ENCODE measurements at regions not wholly inside any gene's neighbourhood (a gene's known extent, or its start where the extent isn't known, plus 50 kb on each side); places are given as distances from the start of the nearest gene placed in this dataset.

DNA sequence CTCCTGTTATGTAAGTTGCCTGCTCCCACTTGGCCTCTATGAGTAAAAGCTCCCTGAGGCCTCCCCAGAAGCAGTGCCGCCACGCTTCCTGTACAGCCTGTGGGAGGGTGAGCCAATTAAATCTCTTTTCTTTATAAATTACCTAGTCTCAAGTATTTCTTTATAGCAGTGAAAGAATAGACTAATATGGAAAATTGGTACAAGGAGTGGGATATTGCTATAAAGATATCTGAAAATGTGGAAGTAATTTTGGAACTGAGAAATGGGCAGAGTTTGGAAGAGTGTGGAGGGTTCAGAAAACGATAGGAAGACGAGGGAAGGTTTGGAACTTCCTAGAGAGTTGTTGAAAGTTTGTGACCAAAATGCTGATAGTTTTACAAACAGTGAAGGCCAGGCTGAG lies 572.3 kb downstream of the MATN1 start:
- TF ChIP-seq, protein P1, sequence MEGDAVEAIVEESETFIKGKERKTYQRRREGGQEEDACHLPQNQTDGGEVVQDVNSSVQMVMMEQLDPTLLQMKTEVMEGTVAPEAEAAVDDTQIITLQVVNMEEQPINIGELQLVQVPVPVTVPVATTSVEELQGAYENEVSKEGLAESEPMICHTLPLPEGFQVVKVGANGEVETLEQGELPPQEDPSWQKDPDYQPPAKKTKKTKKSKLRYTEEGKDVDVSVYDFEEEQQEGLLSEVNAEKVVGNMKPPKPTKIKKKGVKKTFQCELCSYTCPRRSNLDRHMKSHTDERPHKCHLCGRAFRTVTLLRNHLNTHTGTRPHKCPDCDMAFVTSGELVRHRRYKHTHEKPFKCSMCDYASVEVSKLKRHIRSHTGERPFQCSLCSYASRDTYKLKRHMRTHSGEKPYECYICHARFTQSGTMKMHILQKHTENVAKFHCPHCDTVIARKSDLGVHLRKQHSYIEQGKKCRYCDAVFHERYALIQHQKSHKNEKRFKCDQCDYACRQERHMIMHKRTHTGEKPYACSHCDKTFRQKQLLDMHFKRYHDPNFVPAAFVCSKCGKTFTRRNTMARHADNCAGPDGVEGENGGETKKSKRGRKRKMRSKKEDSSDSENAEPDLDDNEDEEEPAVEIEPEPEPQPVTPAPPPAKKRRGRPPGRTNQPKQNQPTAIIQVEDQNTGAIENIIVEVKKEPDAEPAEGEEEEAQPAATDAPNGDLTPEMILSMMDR (IDR thresholded peaks at IDR 0.05; ENCODE audit: low read depth, low read length, missing control alignments): no peak
- no peak overlapping the region for H3K4me3 ChIP-seq (ENCODE audit: low read depth, low read length)
- in situ Hi-C loops (cut with HindIII; ENCODE audit: low sequenced_read_pairs): no loop called here
- no peak for DNase-seq (ENCODE audit: low read depth)

- TF ChIP-seq, protein P1 (IDR thresholded peaks at IDR 0.05; ENCODE audit: low read depth, low read length, missing control alignments): no peak
- no peak overlapping the region for H3K4me3 ChIP-seq (ENCODE audit: low read depth, low read length)
- no peak for DNase-seq (ENCODE audit: low read depth)
- in situ Hi-C loops (cut with HindIII; ENCODE audit: low sequenced_read_pairs): no loop called here
Measured at GRCh38 chr1:30149226-30149625, 574.2 kb downstream of the MATN1 start.

DNA sequence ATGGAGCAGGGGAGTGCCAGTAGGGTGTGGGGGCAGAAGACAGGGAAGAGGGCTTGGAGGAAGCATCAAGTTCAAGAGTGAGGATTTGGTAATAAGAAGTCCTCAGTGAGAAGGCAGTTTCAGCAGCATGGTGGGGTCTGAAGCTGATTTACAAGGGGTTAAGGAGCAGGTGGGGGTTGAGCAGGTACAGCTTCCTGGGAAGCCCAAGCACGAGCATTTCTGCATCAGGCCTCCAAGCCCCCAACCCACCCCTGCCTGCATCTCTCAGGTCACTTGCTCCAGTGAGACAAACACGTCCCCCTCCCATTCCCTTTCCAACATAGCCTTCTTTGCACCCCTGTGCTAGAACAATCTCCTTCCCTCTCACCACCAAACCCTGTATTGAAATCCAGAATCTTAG lies 574.7 kb downstream of the MATN1 start:
- in situ Hi-C loops (cut with HindIII; ENCODE audit: low sequenced_read_pairs): no loop called here
- no peak overlapping the region for H3K4me3 ChIP-seq (ENCODE audit: low read depth, low read length)
- DNase-seq (ENCODE audit: low read depth): no peak
- TF ChIP-seq, protein P1 (IDR thresholded peaks at IDR 0.05; ENCODE audit: low read depth, low read length, missing control alignments): no peak

GRCh38 chr1:30147188-30147587 lies 576.2 kb downstream of the MATN1 start:
- TF ChIP-seq, protein P1 (IDR thresholded peaks at IDR 0.05; ENCODE audit: low read depth, low read length, missing control alignments): no peak
- no peak for DNase-seq (ENCODE audit: low read depth)
- in situ Hi-C loops (cut with HindIII; ENCODE audit: low sequenced_read_pairs): no loop called here
- no peak overlapping the region for H3K4me3 ChIP-seq (ENCODE audit: low read depth, low read length)

DNA sequence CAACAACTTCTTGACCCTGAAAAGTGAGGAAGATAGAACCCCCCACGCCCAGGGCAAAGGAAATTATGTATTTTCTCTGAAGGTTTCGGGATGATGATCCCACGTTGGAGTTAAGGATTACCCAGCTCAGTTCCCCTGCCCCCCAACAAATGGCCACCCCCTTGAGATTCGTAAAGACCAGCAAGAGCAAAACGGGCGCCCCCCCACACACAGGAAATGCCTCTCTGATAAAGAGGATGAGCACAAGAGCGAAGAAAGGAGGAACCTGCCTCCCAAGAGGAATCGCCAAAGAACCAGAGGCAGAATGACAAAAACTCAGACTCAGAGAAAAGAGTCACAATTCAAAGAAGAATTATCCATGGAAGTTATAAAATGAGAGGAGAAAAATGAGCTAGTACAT lies 576.9 kb downstream of the MATN1 start:
- H3K4me3 ChIP-seq (ENCODE audit: low read depth, low read length): no peak overlapping the region
- TF ChIP-seq, protein P1 (IDR thresholded peaks at IDR 0.05; ENCODE audit: low read depth, low read length, missing control alignments): no peak
- DNase-seq (ENCODE audit: low read depth): no peak
- in situ Hi-C loops (cut with HindIII; ENCODE audit: low sequenced_read_pairs): no loop called here

- in situ Hi-C loops (cut with HindIII; ENCODE audit: low sequenced_read_pairs): no loop called here
- DNase-seq (ENCODE audit: low read depth): no peak
- TF ChIP-seq, protein P1 (IDR thresholded peaks at IDR 0.05; ENCODE audit: low read depth, low read length, missing control alignments): no peak
- H3K4me3 ChIP-seq (ENCODE audit: low read depth, low read length): no peak overlapping the region
Measured at GRCh38 chr1:30145723-30146303, 577.6 kb downstream of the MATN1 start.
